ENCODE measurements at regions not wholly inside any gene's neighbourhood (a gene's known extent, or its start where the extent isn't known, plus 50 kb on each side); places are given as distances from the start of the nearest gene placed in this dataset.

DNA sequence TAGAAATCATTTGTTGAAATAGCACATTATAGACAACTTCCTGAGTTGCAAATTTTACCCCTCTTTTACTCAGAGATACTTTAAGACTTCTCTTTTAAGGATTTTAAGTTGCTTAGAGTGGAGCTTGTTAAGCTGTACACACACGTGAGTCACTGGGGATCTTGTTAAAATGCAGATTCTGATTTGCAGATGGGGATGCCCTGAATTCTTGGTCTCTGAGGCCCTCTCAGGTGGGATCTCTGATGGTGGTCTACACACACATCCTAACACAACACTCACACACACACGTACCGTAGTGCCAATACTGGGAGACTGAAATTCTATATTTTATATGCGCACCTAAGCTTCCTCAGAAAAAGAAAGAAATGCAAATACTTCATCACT, 788.3 kb downstream of the UQCRFS1 start:
- DNase-seq: no peak

DNA sequence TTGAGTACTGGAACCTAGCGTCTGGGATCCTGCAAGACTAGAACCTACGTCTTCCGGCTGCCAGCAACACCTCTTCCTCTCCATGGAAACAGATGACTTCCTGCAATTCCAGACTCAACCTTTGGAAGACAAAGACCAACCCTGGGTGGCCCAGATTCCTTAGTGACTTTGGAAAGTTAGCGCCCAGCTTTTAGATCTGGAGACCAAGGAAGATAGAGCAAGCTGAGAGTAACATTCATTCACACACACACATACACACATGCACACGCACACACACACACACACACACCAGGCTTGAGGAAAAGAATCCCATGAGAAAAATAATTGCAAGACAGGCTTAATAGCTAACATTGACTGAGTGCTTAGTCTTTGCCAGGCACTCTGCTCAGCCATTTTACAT, 788.9 kb downstream of the UQCRFS1 start:
- no peak for DNase-seq

DNA sequence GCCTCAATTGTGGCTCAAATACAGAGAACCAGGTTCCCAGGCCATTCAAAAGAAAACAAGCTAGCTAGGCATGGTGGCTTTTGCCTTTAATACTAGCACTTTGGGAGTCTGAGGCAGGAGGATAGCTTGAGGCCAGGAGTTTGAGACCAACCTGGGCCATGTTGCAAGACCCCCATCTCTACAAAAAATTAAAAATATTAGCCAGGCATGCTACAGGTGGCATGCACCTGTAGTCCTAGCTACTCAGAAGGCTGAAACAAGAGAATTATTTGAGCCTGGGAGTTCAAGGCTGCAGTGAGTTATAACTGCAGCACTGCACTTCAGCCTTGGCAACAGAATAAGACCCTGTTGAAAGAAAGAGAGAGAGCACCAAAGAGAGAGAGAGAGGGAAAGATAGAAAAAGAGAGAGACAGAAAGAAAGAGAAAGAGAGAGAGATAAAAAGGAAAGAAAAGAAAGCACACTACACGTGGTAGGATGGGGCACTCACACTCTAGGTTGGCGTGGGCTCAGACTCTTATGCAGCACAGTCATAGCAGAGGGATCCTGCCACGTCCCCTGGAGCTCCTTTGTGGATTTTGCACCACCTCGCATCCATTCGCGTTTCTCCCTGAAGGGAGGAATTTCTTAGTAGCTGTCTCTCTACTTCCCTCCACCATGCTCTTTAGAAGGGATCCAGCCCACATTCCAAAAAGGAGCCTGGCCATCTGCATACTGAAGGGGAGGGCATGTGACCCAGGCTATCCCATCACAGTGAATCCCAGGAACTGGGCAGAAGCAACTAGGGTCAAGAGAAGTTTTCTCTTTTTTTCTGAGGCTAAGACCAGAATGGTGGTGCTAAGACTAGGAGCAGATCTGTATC, 789.9 kb downstream of the UQCRFS1 start:
- no peak for DNase-seq

DNA sequence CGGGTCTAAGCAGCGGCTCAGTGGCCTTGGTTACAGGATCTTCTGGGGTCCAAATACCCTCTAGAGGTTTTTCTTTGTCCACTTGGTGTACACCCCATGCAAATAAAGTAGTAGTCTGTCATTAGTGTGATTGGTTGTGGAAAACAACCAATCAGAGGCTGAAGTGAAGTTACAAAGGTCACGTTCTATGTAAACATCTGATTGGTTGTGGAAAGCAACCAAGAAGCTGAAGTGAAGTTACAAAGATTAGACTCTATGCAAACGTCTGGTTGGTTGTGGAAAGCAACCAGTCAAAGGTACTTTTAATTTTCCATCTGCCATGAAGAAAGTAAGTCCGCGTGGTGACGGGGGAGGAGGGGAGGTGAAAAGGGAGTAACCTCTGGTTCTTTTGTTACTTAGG, 790.9 kb downstream of the UQCRFS1 start:
- no peak for DNase-seq

DNA sequence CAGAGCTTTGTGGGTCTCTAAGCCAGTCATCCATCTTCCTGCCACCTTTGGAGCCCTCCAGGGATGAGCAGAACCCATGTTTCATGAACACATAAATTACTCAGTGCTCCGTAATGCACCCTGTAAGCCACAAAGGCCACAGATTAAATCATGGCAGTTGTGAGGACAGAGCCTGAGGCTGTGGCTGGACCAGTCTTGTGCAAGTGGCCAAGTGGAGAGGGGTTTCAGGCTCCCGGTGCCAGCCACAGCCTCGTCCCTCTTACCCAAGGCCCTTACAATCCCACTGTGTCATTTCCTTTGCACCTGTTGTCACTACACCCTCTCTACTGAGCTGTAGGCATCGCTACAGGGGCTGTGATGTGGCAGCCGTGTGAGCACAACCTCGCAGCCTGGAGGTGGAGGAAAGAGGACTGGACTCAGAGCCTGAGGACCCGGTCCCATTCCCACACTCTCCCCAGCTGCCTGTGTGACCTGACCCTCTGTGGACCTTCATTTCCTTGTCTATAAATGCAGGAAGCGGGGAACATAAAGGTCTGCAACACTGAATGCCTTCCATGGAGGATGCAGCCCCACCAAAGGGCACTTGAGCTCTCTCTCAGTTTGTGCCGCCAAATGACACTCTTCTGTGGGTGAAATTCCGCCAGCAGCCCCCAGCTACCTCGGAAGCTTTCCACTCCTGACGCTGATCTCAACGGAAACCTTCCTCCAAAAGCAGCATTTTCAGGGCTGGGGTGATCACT, 792.0 kb downstream of the UQCRFS1 start:
- no peak for DNase-seq

DNA sequence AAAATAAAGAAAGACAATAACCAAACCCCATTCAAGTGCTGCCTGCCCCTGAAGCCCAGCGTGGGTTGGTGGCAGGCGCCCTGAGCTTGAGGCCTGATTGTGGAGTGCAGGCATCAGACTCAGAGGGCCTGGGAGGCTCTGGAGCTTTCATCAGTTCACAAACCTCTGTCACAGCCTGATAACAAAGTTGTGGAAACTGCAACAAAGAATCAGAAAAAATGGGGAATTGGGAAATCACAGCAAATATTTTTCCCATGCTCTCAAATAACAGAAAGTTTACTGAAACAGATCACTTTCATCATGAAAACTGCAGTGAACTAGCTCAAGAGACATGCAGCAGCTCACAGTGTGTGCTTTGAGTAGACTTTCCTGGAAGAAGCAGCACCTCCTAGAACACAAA, 793.6 kb downstream of the UQCRFS1 start:
- DNase-seq: no peak

DNA sequence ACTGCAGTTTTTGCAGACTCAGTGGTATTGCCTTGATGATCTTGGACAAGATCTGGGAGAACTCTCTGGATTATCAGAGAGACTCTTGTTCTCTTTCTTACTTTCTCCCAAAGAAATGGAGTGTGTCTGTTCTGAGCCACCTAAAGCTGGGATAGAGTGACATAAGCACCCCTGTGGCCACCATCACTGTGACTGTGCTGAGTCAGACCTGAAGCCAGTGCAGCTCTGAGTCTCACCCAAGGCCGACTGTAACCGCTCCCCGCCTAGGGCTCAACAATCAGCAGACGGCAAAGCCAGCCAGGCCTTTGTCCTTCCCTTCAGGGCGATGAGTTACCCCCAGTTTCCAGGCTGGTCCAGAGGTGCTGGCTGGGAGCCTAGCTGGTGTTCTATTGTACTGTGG, 795.6 kb downstream of the UQCRFS1 start:
- no peak for DNase-seq

DNA sequence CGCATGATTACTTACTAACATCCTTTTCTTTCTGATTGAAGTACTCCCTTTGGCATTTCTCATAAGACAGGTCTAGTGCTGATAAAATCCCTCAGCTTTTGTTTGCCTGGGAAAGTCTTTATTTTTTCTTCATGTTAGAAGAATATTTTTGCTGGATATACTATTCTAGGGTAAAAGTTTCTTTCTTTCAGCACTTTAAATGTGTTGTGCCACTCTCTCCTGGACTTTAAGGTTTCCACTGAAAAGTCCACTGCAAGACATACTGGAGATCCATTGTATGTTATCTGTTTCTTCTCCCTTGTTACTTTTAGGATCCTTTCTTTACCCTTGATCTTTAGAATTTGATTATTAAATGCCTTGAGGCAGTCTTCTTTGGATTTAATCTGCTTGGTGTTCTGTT, 796.7 kb downstream of the UQCRFS1 start:
- no peak for DNase-seq

DNA sequence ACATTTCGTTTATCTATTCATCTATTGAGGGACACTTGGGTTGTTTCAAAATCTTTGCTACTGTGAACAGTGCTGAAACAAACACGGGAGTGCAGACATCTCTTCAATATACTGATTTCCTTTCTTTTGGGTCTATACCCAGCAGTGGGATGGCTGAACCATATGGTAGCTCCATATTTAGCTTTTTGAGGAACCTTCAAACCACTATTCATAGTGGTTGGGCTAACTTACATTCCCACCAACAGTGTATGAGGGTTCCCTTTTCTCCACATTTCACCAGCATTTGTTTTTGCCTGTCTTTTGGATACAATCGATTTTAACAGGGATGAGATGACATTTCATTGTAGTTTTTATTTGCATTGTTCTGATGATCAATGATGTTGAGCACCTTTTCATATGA, 798.2 kb downstream of the UQCRFS1 start:
- no peak for DNase-seq

DNA sequence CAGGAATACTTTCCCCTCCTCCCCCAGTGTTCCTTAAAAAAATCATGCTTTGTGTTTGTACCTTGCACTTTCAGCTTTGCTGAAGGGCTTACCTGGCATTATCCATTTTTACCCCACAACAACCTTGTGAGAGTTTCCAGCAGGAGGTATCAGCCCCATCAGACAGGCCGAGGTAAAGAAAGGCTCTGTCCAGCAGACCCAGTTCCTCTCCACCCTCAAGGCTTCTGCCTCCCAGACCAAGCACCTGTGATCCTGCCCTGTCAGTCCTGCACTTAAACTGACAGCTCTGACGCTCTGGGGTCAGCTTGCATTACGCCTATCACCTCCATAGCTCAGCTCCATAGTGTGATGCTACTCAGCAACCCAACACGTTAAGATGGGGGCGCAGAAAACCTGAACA, 803.1 kb downstream of the UQCRFS1 start:
- DNase-seq: no peak

DNA sequence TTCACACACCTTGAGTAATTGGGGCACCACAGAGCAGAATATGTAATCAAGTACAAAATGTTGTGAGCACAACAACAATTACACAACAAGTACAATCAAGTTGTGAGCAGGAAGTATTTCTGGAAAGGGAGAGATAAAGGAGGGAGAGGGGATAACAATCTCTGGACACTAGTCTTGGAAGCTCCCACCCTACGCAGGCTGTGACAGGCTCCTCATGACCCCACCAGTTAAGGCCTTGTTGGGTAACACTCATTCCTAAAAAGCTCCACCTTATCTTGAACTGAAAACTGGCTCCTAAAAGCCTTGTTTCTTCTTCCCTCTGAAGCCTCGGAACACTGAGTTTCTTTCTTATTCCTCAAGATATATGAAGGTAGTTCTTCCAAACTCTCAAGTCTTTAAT, 806.0 kb downstream of the UQCRFS1 start:
- no peak for DNase-seq

DNA sequence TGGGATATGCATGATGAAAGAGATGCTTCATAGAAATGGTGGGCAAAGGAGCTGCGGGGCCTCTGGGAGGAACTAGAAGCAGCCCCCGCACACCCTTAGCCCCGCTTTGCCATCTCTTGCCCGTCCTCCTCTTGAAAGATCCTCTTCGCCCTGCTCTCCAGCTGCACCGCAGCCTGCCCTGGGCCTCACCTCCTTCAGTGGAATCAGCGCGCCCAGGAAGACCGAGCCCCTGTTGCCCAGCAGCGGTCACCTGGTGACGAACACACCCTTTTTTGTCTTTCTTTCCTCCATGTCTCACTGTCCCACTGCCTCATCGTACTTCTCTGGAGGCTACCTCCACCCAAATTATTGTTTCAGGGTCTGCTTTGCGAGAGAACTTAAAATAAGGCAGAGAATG, 807.6 kb downstream of the UQCRFS1 start:
- no peak for DNase-seq

DNA sequence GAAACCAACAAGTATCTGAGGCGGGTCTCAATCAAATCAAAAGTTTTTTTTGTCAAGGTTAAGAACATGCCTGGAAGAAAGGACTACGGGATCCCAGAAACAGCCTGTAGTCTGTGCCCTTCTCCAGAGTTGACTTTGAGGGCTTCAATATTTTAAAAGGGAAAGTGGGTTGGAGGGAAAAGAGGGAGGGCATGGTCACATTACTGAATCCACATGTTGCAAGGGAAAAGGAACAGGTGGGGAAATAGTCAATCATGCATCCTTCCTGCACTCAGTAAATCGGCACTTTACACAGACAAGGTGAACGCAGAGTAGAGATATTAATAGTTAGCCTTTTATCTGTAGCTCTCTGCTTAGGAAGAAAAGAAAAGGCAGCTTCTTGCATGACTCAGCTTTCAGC, 808.5 kb downstream of the UQCRFS1 start:
- DNase-seq: no peak

DNA sequence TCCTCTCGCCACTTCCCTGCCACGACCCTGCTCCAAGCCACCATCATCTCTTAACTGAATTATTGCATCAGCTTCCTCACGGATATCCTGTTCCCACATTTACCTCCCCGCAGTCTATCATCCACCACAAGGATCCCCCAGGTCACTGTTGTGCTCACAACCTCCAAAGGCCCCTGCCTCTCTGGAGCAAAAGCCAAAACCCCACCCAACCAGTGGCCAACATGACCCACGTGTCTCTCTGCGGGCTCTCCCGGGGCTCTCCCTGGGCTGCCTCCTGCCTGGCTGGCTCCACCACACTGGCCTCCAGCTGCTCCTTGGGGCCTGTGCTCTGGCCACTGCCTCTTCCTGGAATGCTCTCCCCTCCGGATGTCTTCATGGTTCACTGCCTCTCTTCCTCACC, 809.3 kb downstream of the UQCRFS1 start:
- DNase-seq: no peak

DNA sequence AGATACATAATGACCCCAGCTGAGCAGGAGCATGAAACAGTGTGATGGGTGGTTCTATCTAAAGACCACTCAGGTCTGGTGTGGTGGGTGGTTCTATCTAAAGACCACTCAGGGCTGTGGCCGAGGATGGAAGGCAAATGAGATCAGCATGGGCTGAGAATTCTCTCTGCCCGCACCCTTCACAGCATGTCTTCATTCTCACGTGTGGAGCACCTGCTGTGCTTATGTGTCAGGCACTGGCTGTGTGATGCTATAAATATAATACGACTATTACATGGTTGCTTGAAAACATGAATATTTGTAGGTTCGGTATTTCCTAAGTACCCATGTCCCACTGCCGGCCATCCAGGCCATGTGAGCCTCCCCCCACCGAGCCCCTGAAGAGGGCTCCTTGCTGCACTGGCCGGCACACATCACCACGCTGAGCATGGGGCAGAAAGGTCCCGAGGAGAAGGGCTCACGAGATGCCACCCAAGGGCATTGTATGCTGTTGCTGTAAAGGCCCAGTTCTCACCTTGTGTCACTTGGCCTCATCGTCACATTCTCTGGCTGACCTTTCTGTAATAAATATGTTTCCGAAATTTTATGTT, 810.2 kb downstream of the UQCRFS1 start:
- DNase-seq: no peak

DNA sequence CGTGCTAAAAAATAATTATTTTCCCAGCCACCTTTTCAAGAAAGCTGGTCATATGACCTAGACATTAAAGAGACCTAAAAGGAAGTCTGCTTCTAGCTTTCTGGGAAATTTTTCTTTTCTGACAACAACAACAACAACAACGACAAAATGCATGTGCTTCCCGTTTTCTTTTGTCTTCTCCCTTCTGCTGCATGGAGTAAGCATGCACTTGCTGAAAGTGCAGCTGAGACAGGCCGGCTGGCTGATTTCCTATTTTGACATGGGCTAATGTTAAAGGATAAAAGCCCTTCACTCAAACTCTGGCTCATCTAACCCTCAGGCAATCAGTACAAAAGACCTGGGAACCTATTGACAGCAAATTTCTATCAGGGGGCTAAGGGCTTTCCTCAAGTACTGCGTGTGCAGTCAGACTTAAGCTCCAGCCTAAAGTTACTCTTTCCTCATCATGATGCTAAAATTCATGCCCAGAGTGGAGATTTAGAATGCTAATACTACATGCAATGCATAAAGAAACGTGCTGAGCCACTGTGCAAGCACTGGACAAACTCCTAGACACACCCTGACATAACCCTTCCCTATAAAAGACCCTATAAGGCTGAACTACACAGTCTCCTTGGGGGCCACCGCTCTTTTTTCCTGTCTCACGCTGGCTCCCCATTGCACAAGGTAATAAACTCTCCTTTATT, 811.1 kb downstream of the UQCRFS1 start:
- DNase-seq: no peak

DNA sequence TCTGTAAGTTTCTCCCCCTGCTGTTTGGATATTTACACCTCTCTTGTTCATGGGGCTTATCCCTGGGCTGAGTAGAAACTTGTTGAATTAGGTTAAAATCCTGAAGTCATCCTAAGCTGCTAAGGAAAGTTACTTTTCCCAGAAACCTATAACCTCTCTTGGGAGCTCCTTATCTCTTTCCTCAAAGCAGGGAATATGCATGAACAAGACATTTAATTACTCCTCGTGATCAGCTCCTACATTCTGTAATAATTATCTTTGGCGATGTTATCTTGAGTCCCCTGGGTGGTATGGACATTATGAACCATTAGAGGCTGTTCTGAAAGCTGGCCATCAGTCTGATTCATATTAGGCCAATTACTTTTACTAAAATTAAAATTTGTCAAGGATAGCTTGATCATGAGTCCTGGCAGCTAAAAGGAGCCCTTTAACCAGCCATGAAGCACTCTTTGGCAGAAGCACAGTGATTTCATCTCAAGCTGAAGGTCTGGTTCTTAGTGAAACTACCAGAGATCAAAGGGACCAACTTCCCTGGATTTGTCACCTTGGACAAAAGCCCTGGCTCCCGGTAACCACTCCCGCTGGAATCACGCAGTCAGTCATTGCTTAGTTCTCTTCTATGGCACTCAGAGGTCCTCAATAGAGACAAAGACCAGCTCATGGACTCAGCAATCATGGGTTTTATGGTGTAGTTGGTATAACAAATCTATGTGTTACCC, 811.8 kb downstream of the UQCRFS1 start:
- DNase-seq: no peak

DNA sequence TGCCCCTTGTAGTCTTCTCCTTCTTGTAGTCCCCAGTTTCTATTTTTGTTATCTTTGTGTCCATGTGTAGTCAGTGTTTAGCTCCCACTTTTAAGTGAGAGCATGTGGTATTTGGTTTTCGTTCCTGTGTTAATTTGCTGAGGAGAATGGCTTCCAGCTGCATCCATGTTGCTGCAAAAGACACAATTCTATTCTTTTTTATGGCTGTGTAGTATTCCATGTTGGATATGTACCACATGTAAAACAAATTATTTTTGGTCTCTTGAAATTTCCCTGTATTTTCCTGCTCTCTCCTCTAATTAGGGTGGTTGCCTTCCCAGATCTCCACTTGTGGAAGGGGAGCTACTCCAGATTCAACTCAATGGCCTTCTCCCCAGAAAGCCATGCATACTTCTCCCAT, 813.8 kb downstream of the UQCRFS1 start:
- DNase-seq: no peak

DNA sequence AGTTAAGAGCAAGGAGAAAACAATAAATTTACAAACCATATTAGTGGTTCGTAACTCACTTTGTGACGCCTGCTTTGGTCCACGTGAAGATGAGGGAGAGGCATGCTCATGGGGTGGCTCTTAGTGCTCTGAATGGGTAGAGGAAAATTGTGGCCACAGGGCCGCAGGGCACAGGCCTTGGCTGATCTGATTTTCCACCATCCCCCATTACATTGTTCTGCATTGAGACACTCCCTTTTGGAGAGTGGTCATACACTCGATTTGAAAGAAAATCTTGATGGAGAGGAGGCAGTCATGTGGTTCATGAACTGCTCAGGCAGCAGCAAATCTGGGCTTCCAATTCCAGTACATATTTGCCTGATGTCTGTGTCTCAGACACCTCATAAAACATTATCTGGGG, 815.2 kb downstream of the UQCRFS1 start:
- no peak for DNase-seq

DNA sequence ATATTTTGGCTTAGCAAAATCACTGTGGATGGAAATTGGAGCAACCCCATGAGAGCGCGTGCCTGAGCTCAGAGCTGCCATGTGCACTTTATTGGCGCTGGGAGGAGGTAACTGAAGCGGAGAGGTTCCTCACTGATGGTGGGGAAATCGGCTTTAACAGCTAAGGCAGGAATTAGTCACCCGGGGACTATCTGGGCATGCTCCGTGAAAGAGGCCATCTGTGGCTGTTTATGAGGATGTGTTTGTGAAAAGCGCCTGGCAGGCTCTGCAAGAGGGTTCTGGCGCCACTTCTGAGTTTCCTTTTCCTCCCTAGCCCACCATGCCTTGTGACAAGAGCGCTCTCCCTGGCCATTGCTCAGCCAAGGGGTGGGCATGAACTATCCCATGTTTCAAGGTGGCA, 815.6 kb downstream of the UQCRFS1 start:
- DNase-seq: no peak

DNA sequence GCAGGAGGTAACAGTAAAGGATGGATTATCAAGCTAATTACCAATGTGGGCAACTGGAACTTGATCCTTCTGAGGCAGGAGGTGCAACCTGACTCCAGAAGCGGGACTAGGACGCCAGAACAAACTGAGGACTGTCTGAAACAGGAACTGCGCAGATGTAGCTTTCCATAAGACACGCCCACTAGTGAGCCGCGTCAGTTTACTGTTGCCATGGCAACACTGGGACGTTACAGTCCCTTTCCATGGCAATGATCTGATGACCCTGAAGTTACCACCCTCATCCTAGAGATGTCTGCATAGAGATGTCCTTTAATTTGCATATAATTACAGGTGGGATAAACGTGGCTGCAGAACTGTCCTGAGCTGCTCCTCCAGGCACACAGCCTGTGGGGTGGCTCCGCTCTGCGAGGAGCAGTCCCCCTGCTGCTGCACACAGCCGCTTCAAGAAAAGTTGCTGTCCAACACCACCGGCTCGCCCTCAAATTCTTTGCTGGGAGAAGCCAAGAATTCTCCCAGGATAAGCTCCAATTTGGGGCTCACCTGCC, 816.6 kb downstream of the UQCRFS1 start:
- no peak for DNase-seq

DNA sequence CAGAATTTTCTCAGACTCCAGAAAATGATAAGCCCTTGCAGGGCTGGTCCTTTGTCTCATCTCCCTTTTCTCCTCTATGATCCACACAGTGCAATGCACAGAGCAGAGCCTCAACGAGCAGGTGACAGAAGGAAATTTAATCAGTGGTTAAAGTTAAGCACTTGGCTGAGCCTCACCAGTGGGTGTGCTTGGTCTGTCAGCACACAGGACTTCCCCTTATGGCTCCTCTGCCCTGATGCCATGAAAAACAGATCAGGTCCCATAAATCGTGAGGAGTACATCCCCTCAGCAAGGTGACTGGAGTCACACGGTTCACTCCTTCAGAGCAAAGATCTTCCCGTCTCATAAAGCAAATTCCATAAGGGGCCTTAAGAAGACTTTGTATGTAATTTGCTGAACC, 818.2 kb downstream of the UQCRFS1 start:
- no peak for DNase-seq

Data from cortex of kidney (tissue), 1 donor.